ENCODE measurements at regions not wholly inside any gene's neighbourhood (a gene's known extent, or its start where the extent isn't known, plus 50 kb on each side); places are given as distances from the start of the nearest gene placed in this dataset.
A peak's percentile ranks its signal among the peaks of the same experiment; 100 is the strongest.
"Not testable (repeated sequence)": the region's sequence is repeated elsewhere in the genome, so short reads cannot be mapped to it uniquely, and the experiment has no call there.

DNA sequence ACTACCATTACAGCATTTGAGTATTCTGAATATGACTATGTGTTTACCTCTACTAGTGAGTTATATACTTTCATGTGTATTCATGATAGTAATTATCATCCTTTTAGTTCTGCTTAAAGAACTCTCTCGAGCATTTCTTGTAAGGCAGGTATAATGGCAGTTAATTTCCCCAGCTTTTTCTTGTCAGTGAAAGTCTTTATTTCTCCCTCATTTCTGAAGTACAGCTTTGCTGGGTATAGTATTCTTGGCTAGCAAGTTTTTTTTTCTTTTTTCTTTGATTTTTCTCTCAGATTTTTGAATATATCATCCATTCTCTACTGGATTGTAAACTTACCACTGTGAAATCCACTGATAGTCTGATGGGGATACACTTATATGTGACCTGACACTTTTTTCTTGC is 165.9 kb upstream of the ARHGAP5 start:
- intact Hi-C loops (cut with micrococcal nuclease), result no loop called here
- H3K4me1 Mint-ChIP-seq, result no peaks in the 10 kb centered on the region
- peaks cover 2% of the 10 kb centered on the region for H3K27me3 Mint-ChIP-seq
- H3K27ac Mint-ChIP-seq, result no peak overlapping the region
- H3K36me3 Mint-ChIP-seq (ENCODE audit: low read depth), result no peaks in the 10 kb centered on the region
- peaks cover 12% of the 10 kb centered on the region for H3K9me3 Mint-ChIP-seq
- no peak overlapping the region for H3K4me3 Mint-ChIP-seq
- no peak for DNase-seq

DNA sequence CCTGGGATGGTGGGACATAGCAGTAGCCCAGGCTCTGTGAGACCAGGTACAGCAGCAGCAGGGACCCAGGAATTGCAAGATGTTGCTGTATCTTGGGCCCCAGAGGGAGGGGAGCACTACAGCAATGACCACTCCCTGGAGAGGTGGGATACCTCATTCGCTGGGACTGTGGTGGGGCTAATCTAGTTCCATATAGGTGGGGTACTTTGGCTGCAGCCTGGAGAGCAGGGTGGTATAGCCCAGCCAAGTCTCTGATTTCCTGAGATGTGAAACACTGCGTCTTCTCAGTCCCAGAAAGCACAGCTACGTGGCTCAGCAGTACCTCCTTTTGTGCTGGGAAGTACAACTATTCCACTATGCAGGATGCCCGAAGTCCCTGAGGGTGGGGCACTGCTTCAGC is 163.7 kb upstream of the ARHGAP5 start:
- H3K27me3 Mint-ChIP-seq, result no peaks in the 10 kb centered on the region
- no peak for DNase-seq
- H3K4me3 Mint-ChIP-seq, result no peak overlapping the region
- no peaks in the 10 kb centered on the region for H3K36me3 Mint-ChIP-seq (ENCODE audit: low read depth)
- intact Hi-C loops (cut with micrococcal nuclease), result no loop called here
- peaks cover 12% of the 10 kb centered on the region for H3K9me3 Mint-ChIP-seq
- no peaks in the 10 kb centered on the region for H3K4me1 Mint-ChIP-seq
- H3K27ac Mint-ChIP-seq, result no peak overlapping the region

DNA sequence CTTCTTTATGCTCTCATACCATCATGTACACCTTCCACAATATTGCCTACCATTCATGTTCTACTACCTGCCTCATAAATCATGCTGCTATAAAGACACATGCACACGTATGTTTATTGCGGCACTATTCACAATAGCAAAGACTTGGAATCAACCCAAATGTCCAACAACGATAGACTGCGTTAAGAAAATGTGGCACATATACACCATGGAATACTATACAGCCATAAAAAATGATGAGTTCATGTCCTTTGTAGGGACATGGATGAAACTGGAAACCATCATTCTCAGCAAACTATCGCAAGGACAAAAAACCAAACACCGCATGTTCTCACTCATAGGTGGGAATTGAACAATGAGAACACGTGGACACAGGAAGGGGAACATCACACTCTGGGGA is 158.8 kb upstream of the ARHGAP5 start:
- H3K36me3 Mint-ChIP-seq (ENCODE audit: low read depth); H3K9me3 Mint-ChIP-seq; intact Hi-C loops (cut with micrococcal nuclease); DNase-seq; H3K4me3 Mint-ChIP-seq; H3K27me3 Mint-ChIP-seq; H3K27ac Mint-ChIP-seq; H3K4me1 Mint-ChIP-seq: not testable (repeated sequence)

DNA sequence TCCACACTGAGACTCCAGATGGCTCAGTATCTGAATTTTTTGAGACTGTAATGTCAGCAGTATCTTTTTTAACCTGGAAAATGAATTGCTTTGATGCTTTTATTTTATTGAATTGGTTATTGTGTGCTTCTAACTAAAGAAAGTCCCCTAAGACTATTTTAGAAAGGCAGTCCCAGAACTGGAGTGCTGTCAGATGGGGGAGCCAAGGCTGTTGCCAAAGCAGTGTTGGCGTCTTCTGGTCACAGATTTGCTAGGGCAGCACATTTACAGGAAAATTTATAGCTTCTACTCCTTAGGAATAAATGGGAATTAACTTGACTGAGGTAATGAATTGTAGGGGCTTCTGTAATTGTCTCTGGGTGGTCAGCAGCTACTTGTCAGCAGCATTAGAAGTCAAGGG is 157.1 kb upstream of the ARHGAP5 start:
- no peak overlapping the region for H3K4me3 Mint-ChIP-seq
- no peak overlapping the region for H3K27ac Mint-ChIP-seq
- no peaks in the 10 kb centered on the region for H3K36me3 Mint-ChIP-seq (ENCODE audit: low read depth)
- H3K27me3 Mint-ChIP-seq, result no peaks in the 10 kb centered on the region
- no peaks in the 10 kb centered on the region for H3K9me3 Mint-ChIP-seq
- intact Hi-C loops (cut with micrococcal nuclease), result no loop called here
- DNase-seq, result no peak
- H3K4me1 Mint-ChIP-seq, result no peaks in the 10 kb centered on the region

DNA sequence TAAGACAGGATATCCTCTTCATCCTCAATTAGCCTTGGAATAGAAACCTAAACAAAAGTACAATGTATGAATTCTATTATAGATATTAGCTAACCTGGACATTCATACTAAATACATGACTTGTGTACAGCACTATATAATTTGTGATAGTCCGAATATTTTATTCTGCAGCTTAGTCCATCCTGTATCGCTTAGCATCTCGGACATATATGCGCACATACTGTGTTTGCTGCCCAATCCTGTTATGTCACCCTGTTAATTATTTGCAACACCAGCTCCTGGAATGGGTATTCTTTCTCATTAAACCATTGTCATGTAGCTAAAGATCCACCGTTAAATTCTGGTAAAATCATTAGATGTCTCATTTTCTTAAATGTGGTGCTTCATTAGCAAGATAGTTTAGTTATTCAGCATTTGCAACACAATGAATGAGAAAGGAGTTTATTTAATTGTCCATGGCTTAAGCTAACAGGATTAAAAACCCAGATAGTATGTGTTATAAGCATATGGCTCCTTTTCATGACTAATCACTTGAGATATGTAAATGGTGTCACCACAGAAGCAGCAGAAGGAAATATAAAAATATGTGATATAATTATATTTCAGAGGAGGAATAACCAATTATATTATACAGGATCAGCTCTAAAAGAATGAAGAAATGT is 156.0 kb upstream of the ARHGAP5 start:
- intact Hi-C loops (cut with micrococcal nuclease), result no loop called here
- H3K9me3 Mint-ChIP-seq, result no peaks in the 10 kb centered on the region

DNA sequence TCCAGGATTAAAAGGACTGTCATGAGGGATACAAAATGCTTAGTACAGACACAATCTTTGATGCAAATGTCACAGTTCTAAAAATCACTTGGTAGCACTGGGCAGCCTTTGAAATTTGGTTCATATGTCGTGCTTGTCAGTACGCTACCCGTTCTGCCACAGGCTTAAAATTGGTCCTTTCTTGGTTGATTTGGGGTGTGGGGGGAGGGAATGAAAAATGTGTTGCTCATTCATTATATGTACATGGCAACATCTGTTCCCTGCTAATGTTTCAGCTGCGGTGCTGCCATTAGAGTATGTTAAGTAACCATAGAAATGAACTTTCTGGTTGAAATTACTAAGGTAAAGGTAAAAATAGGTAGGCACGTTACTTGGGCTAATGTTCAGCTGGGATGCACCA is 155.4 kb upstream of the ARHGAP5 start:
- intact Hi-C loops (cut with micrococcal nuclease), result no loop called here
- H3K4me3 Mint-ChIP-seq, result no peak overlapping the region

More for the DNA sequence above, 156.0 kb upstream of the ARHGAP5 start:
- H3K27me3 Mint-ChIP-seq, result no peaks in the 10 kb centered on the region
- DNase-seq, result no peak
- H3K4me3 Mint-ChIP-seq, result no peak overlapping the region
- H3K27ac Mint-ChIP-seq, result no peak overlapping the region
- H3K4me1 Mint-ChIP-seq, result no peaks in the 10 kb centered on the region
- no peaks in the 10 kb centered on the region for H3K36me3 Mint-ChIP-seq (ENCODE audit: low read depth)

DNA sequence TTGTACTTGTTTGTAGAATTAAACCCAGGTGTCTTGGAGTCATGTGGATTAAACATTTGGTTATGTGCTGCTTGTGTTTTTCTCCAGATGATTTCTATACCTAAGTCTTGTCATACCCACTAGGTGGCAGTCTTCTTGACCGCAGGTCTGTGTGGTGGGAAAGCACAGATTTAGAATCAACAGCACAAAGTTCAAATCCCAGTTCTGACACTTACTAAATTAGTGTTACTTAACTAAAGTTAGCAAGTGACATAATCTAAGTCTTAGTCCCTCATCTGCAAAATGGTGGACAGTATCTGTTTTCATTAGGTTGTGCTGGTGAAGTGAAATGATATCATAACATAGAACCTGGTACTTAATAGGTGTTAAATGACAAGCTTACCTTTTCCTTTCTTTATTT is 151.0 kb upstream of the ARHGAP5 start:
- H3K27ac Mint-ChIP-seq, result no peak overlapping the region
- intact Hi-C loops (cut with micrococcal nuclease), result loop anchor here (1.0 to 5.0 kb wide), 3 partner anchors 146 to 543 kb away; no protein-coding TSS in a partner anchor
- no peaks in the 10 kb centered on the region for H3K27me3 Mint-ChIP-seq
- H3K9me3 Mint-ChIP-seq, result no peaks in the 10 kb centered on the region
- H3K36me3 Mint-ChIP-seq (ENCODE audit: low read depth), result no peaks in the 10 kb centered on the region
- H3K4me1 Mint-ChIP-seq, result peaks cover 8% of the 10 kb centered on the region
- DNase-seq, result peak; percentile 76
- H3K4me3 Mint-ChIP-seq, result no peak overlapping the region

More for the DNA sequence above, 155.4 kb upstream of the ARHGAP5 start:
- Mint-ChIP-seq H3K27me3 (no peaks in the 10 kb centered on the region), H3K27ac (no peak overlapping the region), H3K36me3 (ENCODE audit: low read depth) (no peaks in the 10 kb centered on the region), H3K9me3 (no peaks in the 10 kb centered on the region), H3K4me1 (no peaks in the 10 kb centered on the region)
- no peak for DNase-seq

DNA sequence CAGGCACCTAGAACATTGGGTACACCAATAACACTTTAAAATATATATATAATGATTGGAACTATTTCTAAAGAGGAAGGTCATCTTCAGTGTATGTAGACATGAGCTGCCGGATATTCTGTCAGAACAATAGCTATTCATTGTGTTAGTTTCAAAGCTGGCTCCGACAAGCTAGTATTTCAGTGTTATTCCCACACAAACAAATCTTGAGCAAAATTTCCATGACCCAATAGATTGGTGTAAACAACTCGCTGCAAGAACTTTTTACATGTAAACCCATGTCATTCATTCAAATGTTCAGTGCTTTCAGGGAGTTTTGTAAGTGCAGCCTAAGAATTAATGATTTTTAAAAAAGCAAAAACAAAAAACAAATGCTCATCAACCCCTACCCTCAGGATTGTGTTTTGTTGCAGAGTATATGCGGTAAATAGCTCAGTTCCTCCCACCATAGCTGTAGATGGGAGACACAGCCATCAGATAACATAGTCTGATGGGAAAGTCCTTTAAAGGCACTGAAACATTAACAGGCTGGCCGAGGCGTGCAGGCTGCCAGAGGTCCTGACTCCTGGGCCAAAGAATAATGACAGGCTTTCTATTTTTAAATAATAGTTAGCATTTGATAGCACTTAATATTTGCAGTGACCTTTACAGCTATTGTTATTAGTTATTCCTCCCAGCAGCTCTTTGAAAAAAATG is 150.3 kb upstream of the ARHGAP5 start:
- intact Hi-C loops (cut with micrococcal nuclease), result loop anchor here (1.0 to 5.0 kb wide), 4 partner anchors 146 to 542 kb away; no protein-coding TSS in a partner anchor
- no peak overlapping the region for H3K27ac Mint-ChIP-seq
- no peak for DNase-seq
- H3K9me3 Mint-ChIP-seq, result no peaks in the 10 kb centered on the region
- H3K4me3 Mint-ChIP-seq, result no peak overlapping the region
- H3K27me3 Mint-ChIP-seq, result no peaks in the 10 kb centered on the region
- H3K4me1 Mint-ChIP-seq, result peaks cover 8% of the 10 kb centered on the region
- no peaks in the 10 kb centered on the region for H3K36me3 Mint-ChIP-seq (ENCODE audit: low read depth)

DNA sequence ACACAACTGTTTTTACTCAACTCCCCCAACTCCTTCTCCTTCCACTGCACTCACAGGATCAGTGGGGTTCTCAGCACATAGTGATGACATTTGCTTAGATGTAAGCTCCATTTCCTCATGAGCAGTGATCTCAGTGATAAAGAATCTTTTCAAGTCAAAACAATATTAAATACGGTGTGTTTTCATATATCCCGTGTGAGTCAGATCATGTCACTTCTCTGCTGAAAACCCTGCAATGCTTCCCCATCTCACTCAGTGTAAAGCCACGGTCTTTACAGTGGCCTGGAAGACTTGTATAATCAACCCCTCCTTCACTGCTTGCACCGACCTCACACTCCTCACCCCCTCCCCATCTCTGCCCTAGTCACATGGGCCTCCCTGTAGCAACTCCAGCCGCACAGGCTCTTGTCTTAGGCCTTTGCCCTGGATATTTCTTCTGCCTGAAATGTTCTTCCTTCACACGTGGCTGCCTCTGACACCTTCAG is 149.7 kb upstream of the ARHGAP5 start:
- DNase-seq, result no peak
- no peaks in the 10 kb centered on the region for H3K9me3 Mint-ChIP-seq
- peaks cover 8% of the 10 kb centered on the region for H3K4me1 Mint-ChIP-seq
- intact Hi-C loops (cut with micrococcal nuclease), result loop anchor here (1.0 to 5.0 kb wide), 3 partner anchors 145 to 541 kb away; no protein-coding TSS in a partner anchor
- H3K27me3 Mint-ChIP-seq, result no peaks in the 10 kb centered on the region
- no peak overlapping the region for H3K4me3 Mint-ChIP-seq
- H3K27ac Mint-ChIP-seq, result no peak overlapping the region
- H3K36me3 Mint-ChIP-seq (ENCODE audit: low read depth), result no peaks in the 10 kb centered on the region

DNA sequence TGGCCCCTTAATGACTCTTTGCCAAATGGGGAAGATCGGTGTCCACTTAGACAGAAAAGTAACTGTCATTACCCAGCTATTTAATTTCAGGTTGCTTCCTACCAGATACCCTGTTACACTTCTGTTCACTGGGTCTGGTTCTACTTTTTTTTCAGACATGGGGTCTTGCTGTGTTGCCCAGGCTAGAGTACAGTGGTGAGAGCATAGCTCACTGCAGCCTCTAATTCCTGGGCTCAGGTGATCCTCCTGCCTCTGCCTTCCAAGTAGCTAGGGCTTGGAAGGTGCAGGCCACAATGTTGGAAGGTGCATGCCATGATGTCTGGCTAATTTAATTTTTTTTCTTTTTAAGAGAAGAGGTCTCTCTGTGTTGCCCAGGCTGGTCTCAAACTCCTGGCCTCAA is 147.0 kb upstream of the ARHGAP5 start:
- DNase-seq, result peak; percentile 42
- no peaks in the 10 kb centered on the region for H3K27me3 Mint-ChIP-seq
- no peak overlapping the region for H3K4me3 Mint-ChIP-seq
- H3K27ac Mint-ChIP-seq, result no peak overlapping the region
- peaks cover 8% of the 10 kb centered on the region for H3K4me1 Mint-ChIP-seq
- intact Hi-C loops (cut with micrococcal nuclease), result no loop called here
- H3K9me3 Mint-ChIP-seq, result no peaks in the 10 kb centered on the region
- no peaks in the 10 kb centered on the region for H3K36me3 Mint-ChIP-seq (ENCODE audit: low read depth)

DNA sequence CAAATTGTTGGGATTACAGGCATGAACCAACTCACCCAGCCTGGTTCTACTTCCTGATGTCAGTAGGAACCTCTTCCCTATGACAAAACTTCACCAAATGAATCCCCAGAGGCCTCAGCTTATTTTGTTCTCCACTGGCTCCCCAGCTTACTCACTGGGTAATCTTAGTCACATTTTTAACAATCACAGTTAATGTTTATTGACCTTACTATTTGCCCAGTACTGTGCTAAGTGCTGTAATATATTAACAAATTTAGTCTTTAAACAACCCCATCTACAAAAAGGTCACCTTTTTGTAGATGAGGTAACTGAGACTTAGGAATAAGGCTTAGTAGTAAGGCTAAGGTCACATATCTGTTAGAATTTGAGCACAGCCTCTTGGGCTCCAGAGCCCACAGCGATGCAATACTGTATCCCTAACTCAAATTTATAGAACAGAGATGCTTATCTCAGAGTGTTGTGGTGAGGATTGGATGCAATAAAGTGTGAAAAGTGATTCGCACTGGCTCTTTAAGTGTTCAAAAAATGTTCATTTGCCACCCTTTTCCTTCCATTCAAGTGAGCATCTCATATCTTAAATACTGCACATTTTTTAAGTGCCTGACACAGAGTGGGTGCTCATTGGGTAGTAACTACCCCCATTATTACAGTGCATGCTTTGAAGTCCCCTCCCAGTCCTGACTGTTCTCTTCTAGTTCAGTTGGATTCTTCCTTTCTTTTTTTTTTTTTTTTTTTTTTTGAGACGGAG is 146.4 kb upstream of the ARHGAP5 start:
- intact Hi-C loops (cut with micrococcal nuclease), result no loop called here
- no peaks in the 10 kb centered on the region for H3K27me3 Mint-ChIP-seq
- peak; percentile 38 for DNase-seq
- no peaks in the 10 kb centered on the region for H3K36me3 Mint-ChIP-seq (ENCODE audit: low read depth)
- peaks cover 8% of the 10 kb centered on the region for H3K4me1 Mint-ChIP-seq
- H3K27ac Mint-ChIP-seq, result no peak overlapping the region
- H3K4me3 Mint-ChIP-seq, result no peak overlapping the region
- H3K9me3 Mint-ChIP-seq, result no peaks in the 10 kb centered on the region

DNA sequence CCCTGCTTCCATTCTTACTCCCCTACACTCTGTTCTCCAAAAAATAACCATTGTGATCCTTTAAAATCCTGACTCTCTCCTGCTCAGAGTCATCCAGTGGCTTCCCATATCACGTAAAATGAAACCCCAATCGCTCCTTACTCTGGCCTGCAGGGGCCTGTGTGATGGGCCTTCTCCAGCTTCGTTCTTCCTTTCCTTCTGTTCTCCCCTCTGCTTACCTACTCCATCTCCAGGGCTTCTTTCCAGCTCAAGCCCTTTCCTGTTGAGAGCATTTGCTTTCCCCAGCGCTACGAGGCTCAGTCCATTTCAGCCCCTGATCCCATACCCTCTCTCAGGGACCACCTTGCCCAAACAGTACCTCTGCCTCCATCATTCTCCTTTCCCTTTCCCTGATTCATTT is 144.4 kb upstream of the ARHGAP5 start:
- H3K4me1 Mint-ChIP-seq, result peaks cover 7% of the 10 kb centered on the region
- no peak overlapping the region for H3K27ac Mint-ChIP-seq
- H3K9me3 Mint-ChIP-seq, result no peaks in the 10 kb centered on the region
- no peaks in the 10 kb centered on the region for H3K36me3 Mint-ChIP-seq (ENCODE audit: low read depth)
- no peaks in the 10 kb centered on the region for H3K27me3 Mint-ChIP-seq
- no peak overlapping the region for H3K4me3 Mint-ChIP-seq
- intact Hi-C loops (cut with micrococcal nuclease), result no loop called here
- no peak for DNase-seq

DNA sequence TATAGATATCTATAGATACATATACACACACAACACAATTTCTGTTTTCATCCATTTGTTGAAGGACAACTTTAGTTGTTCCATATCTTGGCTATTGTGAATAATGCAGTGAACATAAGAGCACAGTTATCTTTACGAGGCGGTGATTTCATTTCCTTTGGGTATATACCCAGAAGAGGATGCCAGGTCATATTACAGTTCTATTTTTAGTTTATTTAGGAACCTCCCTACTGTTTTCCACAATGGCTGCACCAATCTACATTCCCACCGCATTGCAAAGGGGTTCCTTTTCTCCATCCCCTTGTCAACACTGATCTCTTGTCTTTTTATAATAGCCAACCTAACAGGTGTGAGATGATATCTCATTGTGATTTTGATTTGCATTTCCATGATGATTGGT is 143.4 kb upstream of the ARHGAP5 start:
- DNase-seq, result no peak
- H3K27me3 Mint-ChIP-seq, result no peaks in the 10 kb centered on the region
- intact Hi-C loops (cut with micrococcal nuclease), result no loop called here
- no peaks in the 10 kb centered on the region for H3K36me3 Mint-ChIP-seq (ENCODE audit: low read depth)
- H3K4me1 Mint-ChIP-seq, result peaks cover 11% of the 10 kb centered on the region
- no peak overlapping the region for H3K4me3 Mint-ChIP-seq
- no peak overlapping the region for H3K27ac Mint-ChIP-seq
- H3K9me3 Mint-ChIP-seq, result no peaks in the 10 kb centered on the region

DNA sequence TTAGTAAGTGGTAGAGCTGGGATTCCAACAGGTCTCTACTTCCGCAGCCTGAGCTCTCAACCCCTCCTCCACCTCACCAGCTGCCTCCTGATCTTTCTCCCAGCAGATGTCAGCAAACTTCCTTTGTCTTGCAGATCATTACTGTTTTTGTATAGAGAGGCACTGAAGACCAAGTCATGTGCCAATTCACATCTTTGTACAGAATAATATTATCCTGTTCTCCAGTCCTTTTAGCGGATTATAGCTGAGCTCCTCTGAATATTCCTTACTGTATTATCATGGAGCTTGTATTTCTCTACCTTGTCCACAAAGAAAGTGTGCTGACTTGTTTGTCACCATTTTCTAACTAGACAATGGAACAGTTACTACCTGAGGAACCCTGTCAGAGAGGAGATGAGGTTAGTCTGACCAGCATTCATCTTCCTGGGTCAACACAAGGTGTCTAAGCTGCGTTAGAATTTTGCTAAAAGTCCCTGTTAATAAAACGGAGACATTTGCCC is 142.3 kb upstream of the ARHGAP5 start:
- Mint-ChIP-seq H3K4me1 (peaks cover 11% of the 10 kb centered on the region), H3K9me3 (no peaks in the 10 kb centered on the region), H3K36me3 (ENCODE audit: low read depth) (no peaks in the 10 kb centered on the region), H3K4me3 (no peak overlapping the region), H3K27ac (no peak overlapping the region), H3K27me3 (no peaks in the 10 kb centered on the region)
- intact Hi-C loops (cut with micrococcal nuclease), result loop anchor here (5.0 kb wide), 1 partner anchor 267 kb away; the partner anchor contains the start of genes RNU6-7 and RNU6-8
- peak; percentile 59 for DNase-seq
